ENCODE measurements at regions not wholly inside any gene's neighbourhood (a gene's known extent, or its start where the extent isn't known, plus 50 kb on each side); places are given as distances from the start of the nearest gene placed in this dataset.

DNA sequence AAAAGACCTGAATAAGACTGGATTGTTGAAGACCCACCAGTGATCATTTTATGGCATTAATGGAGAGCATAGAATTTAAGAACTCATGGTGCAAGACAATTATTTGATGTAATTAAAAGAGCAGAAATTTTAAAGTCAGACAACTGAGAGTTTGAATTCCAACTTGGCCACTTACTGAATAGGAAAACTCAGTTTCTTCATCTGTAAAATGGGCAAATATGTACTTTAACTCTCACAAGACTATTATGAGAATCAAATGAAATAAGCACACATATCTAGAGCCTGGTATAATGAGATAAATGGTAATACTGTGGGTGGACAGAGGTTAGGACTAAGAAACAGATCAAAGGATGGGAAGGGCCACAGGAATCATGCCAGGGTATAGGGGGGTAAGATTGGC lies 88.0 kb downstream of the SOX9 start:
- no peak for DNase-seq (ENCODE audit: low spot score)

DNA sequence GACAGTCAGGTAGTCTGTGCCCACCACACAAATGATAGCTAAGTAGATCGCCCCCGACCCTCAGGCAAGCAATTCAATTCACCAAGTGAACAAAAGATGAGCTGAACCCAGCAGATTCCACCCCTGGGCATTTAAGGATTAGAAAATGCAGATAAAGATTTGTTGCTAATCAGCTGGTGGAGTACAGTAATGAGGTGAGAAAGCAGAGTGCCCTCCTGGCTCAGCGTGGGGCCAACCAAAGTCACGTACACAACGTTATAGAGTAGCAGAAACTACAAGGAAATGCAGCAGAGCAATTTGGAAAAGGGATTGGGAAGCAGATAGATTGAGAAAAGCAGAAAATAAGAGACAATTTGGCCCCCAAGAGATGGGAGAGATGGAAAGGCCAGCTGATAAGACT lies 91.2 kb downstream of the SOX9 start:
- no peak for DNase-seq (ENCODE audit: low spot score)

- no peak for DNase-seq (ENCODE audit: low spot score)
These were observed 94.7 kb downstream of the SOX9 start for GRCh38 chr17:72215490-72215889.

- no peak for DNase-seq (ENCODE audit: low spot score)
These were observed 95.1 kb downstream of the SOX9 start for GRCh38 chr17:72215928-72216327.

DNA sequence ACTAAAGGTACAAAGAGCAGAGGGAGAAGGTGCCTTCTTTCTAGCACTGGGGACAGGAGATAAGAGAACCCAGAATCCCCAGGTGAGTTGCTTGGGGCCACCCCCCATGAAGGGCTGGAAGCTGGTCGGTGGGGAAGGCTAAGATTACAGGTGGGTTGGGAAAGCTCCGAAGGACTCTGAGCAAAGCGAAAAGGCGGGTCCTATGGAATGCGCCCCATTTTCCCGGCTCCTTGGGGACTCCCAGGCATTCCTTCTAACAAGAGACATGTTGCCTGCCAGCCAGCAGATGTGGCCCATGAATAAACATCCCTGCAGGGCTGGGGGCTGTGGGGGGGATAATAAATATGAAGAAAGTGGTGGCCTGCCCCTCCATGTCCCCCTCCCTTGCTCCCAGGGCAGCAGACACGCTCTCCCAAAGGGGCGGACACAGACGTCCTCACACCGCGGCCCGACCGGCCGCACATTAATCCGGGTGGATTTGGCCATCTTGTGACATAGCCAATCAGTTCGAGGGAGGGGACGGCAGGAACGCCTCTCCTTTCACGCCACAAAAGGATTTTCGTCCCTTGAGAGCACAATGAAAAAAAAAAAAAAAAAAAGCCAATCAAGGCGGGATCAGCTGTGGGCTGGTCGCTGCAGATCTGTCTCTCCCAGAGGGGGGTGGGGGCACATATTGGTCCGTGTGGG lies 98.5 kb downstream of the SOX9 start:
- no peak for DNase-seq (ENCODE audit: low spot score)

- no peak for DNase-seq (ENCODE audit: low spot score)
These were observed 99.1 kb downstream of the SOX9 start for GRCh38 chr17:72219824-72220493.

GRCh38 chr17:72222661-72223380 lies 102.0 kb downstream of the SOX9 start:
- no peak for DNase-seq (ENCODE audit: low spot score)

DNA sequence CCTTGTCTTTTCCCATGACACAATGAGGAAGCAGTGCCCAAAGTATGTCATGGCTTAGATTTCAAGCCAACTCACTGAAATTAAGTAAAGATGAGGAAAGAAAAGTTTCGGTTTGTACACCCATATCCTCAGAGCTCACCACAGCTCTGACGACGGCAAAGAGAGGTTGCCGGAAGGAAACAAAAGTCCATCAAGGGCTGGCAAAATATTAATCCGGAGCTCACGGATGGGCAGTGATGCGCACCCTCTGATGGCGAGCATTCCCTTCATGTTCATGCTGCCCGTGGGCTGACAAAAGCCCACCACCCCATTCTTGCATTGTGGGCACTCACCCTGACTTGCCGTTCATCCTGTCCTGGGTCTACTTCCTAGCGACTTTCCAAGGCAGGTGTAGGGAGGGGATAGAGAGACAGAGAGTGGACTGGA lies 103.1 kb downstream of the SOX9 start:
- no peak for DNase-seq (ENCODE audit: low spot score)

DNA sequence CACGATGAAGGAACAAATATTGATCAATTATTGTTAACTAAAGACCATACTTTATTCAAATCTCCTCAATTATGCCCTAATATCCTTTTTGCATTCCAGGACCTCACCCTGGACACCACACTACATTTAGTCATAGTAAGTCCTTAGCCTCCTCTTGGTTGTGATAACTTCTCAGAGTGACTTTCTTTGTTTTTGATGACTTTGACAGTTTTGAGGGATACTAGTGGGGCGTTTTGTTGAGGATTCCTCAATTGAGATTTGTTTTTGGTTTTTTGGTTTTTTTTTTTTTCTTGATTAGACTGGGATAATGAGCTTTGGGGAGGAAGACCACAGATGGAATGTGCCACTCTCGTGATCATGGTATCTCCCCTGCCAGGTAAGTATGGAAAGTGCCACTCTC lies 105.5 kb downstream of the SOX9 start:
- no peak for DNase-seq (ENCODE audit: low spot score)

DNA sequence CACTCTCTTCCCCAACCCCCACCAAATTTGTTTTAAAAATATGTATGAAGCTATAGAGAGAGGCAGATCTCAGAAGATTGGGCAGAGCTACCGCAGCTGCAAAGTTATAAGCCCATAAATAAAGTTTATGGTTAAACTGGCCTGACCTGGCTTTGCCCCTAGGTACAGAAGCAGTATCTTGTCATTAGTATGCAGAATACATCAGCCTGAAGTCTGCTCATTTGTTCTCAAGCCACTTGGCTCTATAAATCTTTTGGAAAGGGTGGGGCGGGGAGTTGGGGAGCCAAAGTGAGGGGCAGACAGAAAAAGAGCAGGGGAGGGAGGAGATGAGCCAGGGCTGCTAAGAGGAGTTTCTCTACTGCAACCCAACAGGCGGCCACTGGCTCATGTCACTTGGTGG lies 113.2 kb downstream of the SOX9 start:
- no peak for DNase-seq (ENCODE audit: low spot score)

DNA sequence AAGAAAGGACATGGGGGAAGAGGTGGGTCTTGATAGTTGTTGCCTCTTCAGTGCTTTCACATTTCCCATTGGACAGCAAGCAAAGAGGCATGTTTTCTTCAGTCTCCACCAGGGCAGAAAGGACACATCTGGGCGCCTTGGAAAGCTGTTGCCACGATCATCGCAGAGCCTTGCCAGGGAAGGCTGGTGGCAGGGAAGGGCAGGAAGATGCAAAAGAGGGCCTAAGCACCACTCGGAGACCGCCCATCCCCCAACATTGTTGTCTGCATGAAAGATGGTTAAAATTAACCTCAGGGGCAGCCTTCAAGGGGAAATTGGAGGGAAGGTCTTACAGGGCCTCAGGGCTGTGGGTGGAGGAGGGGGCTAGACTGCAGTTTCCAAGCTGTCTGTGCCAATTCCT lies 114.2 kb downstream of the SOX9 start:
- DNase-seq (ENCODE audit: low spot score): no peak

DNA sequence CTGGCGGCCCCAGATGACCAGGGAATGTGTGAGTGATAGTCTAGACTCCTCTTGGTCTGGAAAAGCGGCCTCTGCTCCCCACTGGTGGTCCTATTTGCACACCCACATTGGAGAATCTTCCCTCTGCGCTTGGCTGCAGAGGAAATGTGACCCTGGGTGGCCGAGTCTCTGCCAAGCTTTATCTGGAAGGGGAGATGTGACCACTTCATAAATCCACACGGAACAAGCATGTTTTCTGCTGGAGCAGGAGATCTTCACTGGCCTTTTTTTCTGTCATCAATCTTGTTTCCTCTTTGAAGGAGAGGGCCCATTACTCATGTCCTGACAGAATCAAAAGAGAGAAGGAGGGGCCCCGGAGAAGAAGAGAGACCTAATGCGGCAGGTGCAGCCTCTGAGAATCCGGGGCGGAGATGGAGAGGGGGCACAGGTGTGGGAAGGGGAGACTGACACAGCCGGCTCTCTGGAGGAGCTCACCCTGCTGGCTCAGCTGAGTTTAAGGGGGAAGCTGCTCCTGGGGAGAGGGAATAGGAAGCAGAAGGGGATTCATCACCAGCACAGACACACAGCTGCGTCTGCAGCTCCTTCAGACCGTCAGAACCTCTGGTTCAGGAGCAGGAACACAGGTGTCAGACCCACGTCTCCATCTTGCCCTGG lies 116.3 kb downstream of the SOX9 start:
- no peak for DNase-seq (ENCODE audit: low spot score)

GRCh38 chr17:72238157-72238673 lies 117.4 kb downstream of the SOX9 start:
- DNase-seq (ENCODE audit: low spot score): no peak

GRCh38 chr17:72239548-72239947 lies 118.7 kb downstream of the SOX9 start:
- no peak for DNase-seq (ENCODE audit: low spot score)

GRCh38 chr17:72240333-72240732 lies 119.5 kb downstream of the SOX9 start:
- no peak for DNase-seq (ENCODE audit: low spot score)

DNA sequence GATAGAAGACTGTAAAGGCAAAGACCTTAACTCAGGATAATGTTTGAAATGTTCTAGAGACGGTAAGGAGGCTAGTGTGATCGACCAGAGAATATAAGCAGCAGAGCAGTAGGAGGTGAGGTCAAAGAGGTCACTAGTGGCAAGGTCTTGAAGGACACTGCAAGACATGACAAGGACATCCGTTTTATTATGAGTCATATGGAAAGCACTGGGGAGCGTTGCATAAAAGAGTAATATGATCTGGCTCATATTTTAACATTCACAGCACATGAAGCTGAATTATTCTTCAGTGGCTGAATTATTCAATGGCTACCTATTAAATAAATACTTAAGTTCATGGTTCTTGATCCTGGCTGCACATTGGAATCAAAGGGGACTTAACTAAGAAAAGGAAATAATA lies 123.7 kb downstream of the SOX9 start:
- no peak for DNase-seq (ENCODE audit: low spot score)

- no peak for DNase-seq (ENCODE audit: low spot score)
These were observed 124.1 kb downstream of the SOX9 start for GRCh38 chr17:72244956-72245355.

DNA sequence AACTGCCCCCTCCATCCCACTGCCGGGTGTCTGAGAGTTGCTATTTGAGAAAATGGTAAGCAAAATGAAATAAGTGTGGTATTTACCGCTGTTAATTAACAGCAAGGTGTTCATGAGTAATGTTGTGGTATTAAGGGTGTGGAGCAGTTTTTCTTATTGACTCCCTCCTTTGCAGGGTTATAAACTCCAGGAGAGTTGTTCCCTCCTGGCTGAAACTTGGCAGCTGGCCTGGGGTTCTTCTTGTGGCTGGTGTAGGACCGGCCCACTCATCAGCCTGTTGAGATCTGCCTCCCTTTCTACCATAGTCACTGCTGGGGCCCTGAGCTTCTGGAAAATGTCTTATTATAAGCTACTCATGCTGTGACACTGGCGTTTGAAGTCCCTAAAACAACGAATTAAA lies 128.6 kb downstream of the SOX9 start:
- peak; percentile 65 for DNase-seq (ENCODE audit: low spot score)

GRCh38 chr17:72250206-72250605 lies 129.4 kb downstream of the SOX9 start:
- DNase-seq (ENCODE audit: low spot score): no peak

DNA sequence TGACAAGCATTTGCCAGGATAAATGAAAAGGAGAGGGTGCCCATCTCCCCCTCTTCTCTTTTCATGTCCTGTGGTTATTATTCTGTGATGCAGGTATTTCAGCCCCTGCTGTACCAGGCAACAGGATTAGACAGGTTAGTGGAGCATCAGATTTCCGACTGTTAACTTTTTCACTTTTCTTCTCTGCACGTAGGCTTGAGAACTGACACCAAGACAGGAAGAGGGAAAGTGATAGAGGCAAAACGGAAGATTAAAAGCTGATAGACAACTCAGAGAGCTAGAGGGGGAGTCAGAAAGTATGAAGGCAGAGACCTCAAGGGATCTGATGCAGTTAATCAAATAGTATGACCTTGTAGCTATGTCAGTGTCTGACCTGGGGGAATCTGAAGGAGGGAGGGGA lies 132.8 kb downstream of the SOX9 start:
- DNase-seq (ENCODE audit: low spot score): no peak

GRCh38 chr17:72254808-72255449 lies 134.1 kb downstream of the SOX9 start:
- no peak for DNase-seq (ENCODE audit: low spot score)

GRCh38 chr17:72255481-72255880 lies 134.7 kb downstream of the SOX9 start:
- DNase-seq (ENCODE audit: low spot score): no peak

Measured in LoVo (cell line).